ENCODE measurements at regions not wholly inside any gene's neighbourhood (a gene's known extent, or its start where the extent isn't known, plus 50 kb on each side); places are given as distances from the start of the nearest gene placed in this dataset.

- TF ChIP-seq ZBTB33 (CRISPR knock-in tag; IDR thresholded peaks at IDR 0.05) (no peak), CCNT2 (IDR thresholded peaks at IDR 0.05; ENCODE audit: borderline replicate concordance, extremely low read depth, insufficient read length, low read depth, low read length) (peak; percentile 13), HDAC1 (IDR thresholded peaks at IDR 0.05) (peak in 1 of 2 experiments; percentile 50; a peak in 1 of 4 replicates), TAL1 (IDR thresholded peaks at IDR 0.05) (peak; percentile 77), NCOR1 (IDR thresholded peaks at IDR 0.05) (peak; percentile 56), CXXC5 (CRISPR knock-in tag; IDR thresholded peaks at IDR 0.05) (peak; percentile 32; the same call in 1 of the 2 replicates), TEAD4 (IDR thresholded peaks at IDR 0.05; ENCODE audit: low read length) (peak; percentile 80), TEAD4 (CRISPR knock-in tag; IDR thresholded peaks at IDR 0.05; ENCODE audit: borderline replicate concordance) (no peak), CBFA2T3 (IDR thresholded peaks at IDR 0.05) (peak; percentile 84), CTBP1 (IDR thresholded peaks at IDR 0.05; ENCODE audit: borderline replicate concordance) (peak; percentile 57; the same call in 1 of the 2 replicates), ZEB2 (IDR thresholded peaks at IDR 0.05) (peak; percentile 59; the same call in 1 of the 2 replicates)
Observed at GRCh38 chr4:38511702-38512101, 152.3 kb upstream of the KLF3 start (continued).

DNA sequence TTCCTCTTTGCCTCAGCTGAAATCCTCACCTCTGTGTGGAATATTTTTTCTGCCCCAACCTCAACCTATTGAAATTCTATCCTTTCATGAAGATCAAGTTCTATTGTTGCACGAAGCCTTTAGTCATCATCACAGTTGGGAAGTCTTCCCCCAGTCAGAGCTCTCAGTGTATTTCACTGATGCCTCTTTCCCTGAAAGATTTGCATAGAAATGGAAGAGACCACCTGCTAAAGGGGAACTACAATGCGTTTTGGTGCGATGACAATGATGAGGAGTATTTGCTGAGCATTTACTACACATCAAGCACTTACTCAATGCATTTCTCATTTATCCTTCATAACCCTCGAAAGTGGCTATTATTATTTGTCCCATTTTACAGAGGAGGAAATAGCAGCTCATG, 151.2 kb upstream of the KLF3 start:
- TF ChIP-seq FOSL1 (tag; conservative IDR thresholded peaks at IDR 0.05) (no peak), MITF (IDR thresholded peaks at IDR 0.05) (no peak), TEAD2 (tag; IDR thresholded peaks at IDR 0.05) (no peak), ZSCAN32 (CRISPR knock-in tag; IDR thresholded peaks at IDR 0.05) (no peak), PRDM10 (IDR thresholded peaks at IDR 0.05; ENCODE audit: partially characterized antibody) (peak; percentile 89)
- Histone ChIP-seq H3K36me3 (ENCODE audit: control insufficient read depth, insufficient read depth, low read length) (no peaks in the 10 kb centered on the region), H3K79me2 (ENCODE audit: control insufficient read depth, insufficient read depth, low read length) (no peaks in the 10 kb centered on the region), H4K20me1 (replicated peaks; ENCODE audit: control insufficient read depth, insufficient read depth, low read length) (no peaks in the 10 kb centered on the region), H3K9me1 (ENCODE audit: control insufficient read depth, insufficient read depth, low read length) (no peaks in the 10 kb centered on the region), H3K9ac (ENCODE audit: insufficient read depth in 1 of 2, low read depth in 2 of 2, low read length in 2 of 2) (no peak overlapping the region), H3K4me1 (replicated peaks in 1 of 2; ENCODE audit: control insufficient read depth in 2 of 2, insufficient read depth in 2 of 2, low read length in 2 of 2) (no peaks in the 10 kb centered on the region), H3K9me3 (replicated peaks; ENCODE audit: control insufficient read depth, insufficient read depth, low read depth, low read length) (no peaks in the 10 kb centered on the region), H3K27ac (ENCODE audit: extremely low read depth, low read depth, low read length) (no peak overlapping the region), H2AFZ (ENCODE audit: low read depth, low read length) (no peak overlapping the region), H3K27me3 (ENCODE audit: control insufficient read depth in 2 of 2, insufficient read depth in 2 of 2, low read length in 2 of 2) (no peaks in the 10 kb centered on the region), H3K4me3 (no peak overlapping the region), H3K4me2 (ENCODE audit: insufficient read depth, low read length) (no peak overlapping the region)
- intact Hi-C loops (cut with micrococcal nuclease) (no loop called here), in situ Hi-C loops (cut with MboI) (no loop called here)
- no peak for ATAC-seq
- POLR2A ChIA-PET = no interaction called here
- CTCF ChIA-PET (ENCODE audit: low intra/inter-chr PET ratio) = no interaction called here
- DNase-seq (ENCODE audit: extremely low read depth in 1 of 4, low spot score in 3 of 4) = no peak
- 17% methylated on average over 4 of the region's 4 CpGs for WGBS (ENCODE audit: insufficient coverage, low coverage, missing lambda C conversion rate)
- no peak for FAIRE-seq
- BruUV-seq (replicated peaks) = no TSS peak

All from K562 (cell line).